ENCODE measurements at regions not wholly inside any gene's neighbourhood (a gene's known extent, or its start where the extent isn't known, plus 50 kb on each side); places are given as distances from the start of the nearest gene placed in this dataset.
A peak's percentile ranks its signal among the peaks of the same experiment; 100 is the strongest.
"Not testable (repeated sequence)": the region's sequence is repeated elsewhere in the genome, so short reads cannot be mapped to it uniquely, and the experiment has no call there.

- DNase-seq (ENCODE audit: low read depth in 2 of 2), result no peak
- TF ChIP-seq, protein P1, sequence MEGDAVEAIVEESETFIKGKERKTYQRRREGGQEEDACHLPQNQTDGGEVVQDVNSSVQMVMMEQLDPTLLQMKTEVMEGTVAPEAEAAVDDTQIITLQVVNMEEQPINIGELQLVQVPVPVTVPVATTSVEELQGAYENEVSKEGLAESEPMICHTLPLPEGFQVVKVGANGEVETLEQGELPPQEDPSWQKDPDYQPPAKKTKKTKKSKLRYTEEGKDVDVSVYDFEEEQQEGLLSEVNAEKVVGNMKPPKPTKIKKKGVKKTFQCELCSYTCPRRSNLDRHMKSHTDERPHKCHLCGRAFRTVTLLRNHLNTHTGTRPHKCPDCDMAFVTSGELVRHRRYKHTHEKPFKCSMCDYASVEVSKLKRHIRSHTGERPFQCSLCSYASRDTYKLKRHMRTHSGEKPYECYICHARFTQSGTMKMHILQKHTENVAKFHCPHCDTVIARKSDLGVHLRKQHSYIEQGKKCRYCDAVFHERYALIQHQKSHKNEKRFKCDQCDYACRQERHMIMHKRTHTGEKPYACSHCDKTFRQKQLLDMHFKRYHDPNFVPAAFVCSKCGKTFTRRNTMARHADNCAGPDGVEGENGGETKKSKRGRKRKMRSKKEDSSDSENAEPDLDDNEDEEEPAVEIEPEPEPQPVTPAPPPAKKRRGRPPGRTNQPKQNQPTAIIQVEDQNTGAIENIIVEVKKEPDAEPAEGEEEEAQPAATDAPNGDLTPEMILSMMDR (IDR thresholded peaks at IDR 0.05; ENCODE audit: low read depth, low read length), result no peak
- H3K4me3 ChIP-seq (replicated peaks in 1 of 2; ENCODE audit: low read depth in 2 of 2, low read length in 2 of 2), result no peak overlapping the region
These were observed 176.5 kb upstream of the CTAGE1 start for GRCh38 chr18:22594155-22594690.

GRCh38 chr18:22601481-22601880 lies 183.8 kb upstream of the CTAGE1 start:
- DNase-seq (ENCODE audit: low read depth in 2 of 2), result no peak
- TF ChIP-seq, protein P1 (IDR thresholded peaks at IDR 0.05; ENCODE audit: low read depth, low read length), result no peak
- no peak overlapping the region for H3K4me3 ChIP-seq (replicated peaks in 1 of 2; ENCODE audit: low read depth in 2 of 2, low read length in 2 of 2)

GRCh38 chr18:22602456-22602855 lies 184.7 kb upstream of the CTAGE1 start:
- H3K4me3 ChIP-seq (replicated peaks in 1 of 2; ENCODE audit: low read depth in 2 of 2, low read length in 2 of 2), result not testable (repeated sequence)
- DNase-seq (ENCODE audit: low read depth in 2 of 2), result peak; percentile 35 to 47

GRCh38 chr18:22603902-22604301 lies 186.2 kb upstream of the CTAGE1 start:
- DNase-seq (ENCODE audit: low read depth in 2 of 2), result no peak
- TF ChIP-seq, protein P1 (IDR thresholded peaks at IDR 0.05; ENCODE audit: low read depth, low read length), result no peak
- no peak overlapping the region for H3K4me3 ChIP-seq (replicated peaks in 1 of 2; ENCODE audit: low read depth in 2 of 2, low read length in 2 of 2)

GRCh38 chr18:22604390-22604985 lies 186.8 kb upstream of the CTAGE1 start:
- H3K4me3 ChIP-seq (replicated peaks in 1 of 2; ENCODE audit: low read depth in 2 of 2, low read length in 2 of 2), result peak overlapping the region; percentile 16 to 21
- TF ChIP-seq, protein P1 (IDR thresholded peaks at IDR 0.05; ENCODE audit: low read depth, low read length), result no peak
- DNase-seq (ENCODE audit: low read depth in 2 of 2), result peak; percentile 71 to 78

DNA sequence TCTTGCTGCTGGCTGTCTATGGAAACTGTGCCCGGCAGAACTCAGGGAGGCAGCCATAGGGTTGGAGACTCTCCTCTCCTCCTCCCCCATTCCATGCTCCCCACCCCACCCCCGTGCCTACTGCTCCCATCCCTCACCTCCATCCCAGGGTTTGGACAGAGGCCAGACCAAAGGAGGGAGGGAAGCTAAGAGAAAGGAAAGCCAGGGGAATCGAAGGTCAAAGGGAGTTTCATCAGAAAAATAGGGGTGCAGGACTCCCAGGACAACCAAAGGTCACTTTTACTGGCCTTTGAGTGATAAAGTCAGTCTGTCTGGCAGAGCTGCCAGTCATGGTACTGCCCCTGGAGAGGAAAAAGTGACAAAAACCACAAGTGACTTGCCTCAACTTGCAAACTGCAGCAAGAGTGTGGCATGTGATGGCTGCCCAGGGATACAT lies 187.3 kb upstream of the CTAGE1 start:
- H3K4me3 ChIP-seq (replicated peaks in 1 of 2; ENCODE audit: low read depth in 2 of 2, low read length in 2 of 2), result no peak overlapping the region
- TF ChIP-seq, protein P1 (IDR thresholded peaks at IDR 0.05; ENCODE audit: low read depth, low read length), result no peak
- DNase-seq (ENCODE audit: low read depth in 2 of 2), result no peak

DNA sequence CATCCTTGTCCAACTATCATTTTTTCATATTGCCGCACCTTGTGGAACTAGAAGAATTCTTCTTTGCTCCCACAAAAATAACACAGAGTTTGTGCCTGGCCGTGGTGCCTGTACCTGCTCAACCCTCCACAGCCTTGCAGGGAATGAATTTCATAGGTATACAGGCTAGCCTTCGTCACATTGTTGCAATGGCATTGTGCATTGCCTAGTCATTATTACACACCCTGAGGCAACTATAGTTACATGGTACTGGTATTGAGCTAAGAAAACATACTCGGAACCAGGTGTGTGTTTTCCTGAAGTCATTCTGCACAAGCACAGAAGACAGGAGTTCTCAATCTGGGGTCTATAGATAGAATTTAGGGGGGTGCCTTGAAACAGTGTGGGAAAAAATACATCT lies 188.0 kb upstream of the CTAGE1 start:
- DNase-seq (ENCODE audit: low read depth in 2 of 2), result no peak
- TF ChIP-seq, protein P1 (IDR thresholded peaks at IDR 0.05; ENCODE audit: low read depth, low read length), result no peak
- H3K4me3 ChIP-seq (replicated peaks in 1 of 2; ENCODE audit: low read depth in 2 of 2, low read length in 2 of 2), result no peak overlapping the region

Data from cardiac fibroblast (primary cell).